ENCODE measurements at regions not wholly inside any gene's neighbourhood (a gene's known extent, or its start where the extent isn't known, plus 50 kb on each side); places are given as distances from the start of the nearest gene placed in this dataset.

GRCh38 chr9:32172256-32172655 lies 212.2 kb upstream of the ACO1 start (continued):
- TF ChIP-seq CHD7 (IDR thresholded peaks at IDR 0.05; ENCODE audit: insufficient replicate concordance, low read length) (no peak), RAD21 (IDR thresholded peaks at IDR 0.05 in 1 of 2, conservative IDR thresholded peaks at IDR 0.05 in 1 of 2; ENCODE audit: low read depth in 2 of 2, low read length in 2 of 2) (no peak), CEBPB (IDR thresholded peaks at IDR 0.05; ENCODE audit: low read depth, low read length) (no peak), SP2 (IDR thresholded peaks at IDR 0.05; ENCODE audit: low read length) (no peak), MAX (IDR thresholded peaks at IDR 0.05) (no peak), TAF1 (IDR thresholded peaks at IDR 0.05; ENCODE audit: low read depth, low read length) (no peak)
